GM12892 (cell line): ENCODE measurements at regions not wholly inside any gene's neighbourhood (a gene's known extent, or its start where the extent isn't known, plus 50 kb on each side); places are given as distances from the start of the nearest gene placed in this dataset.

Experiments
- DNase-seq: peaks from one replicate; pipeline ENCODE4 v3.0.0; 2011; ENCODE audit not compliant: insufficient read length
- FAIRE-seq: peaks from 2 replicates; lab custom pipeline; 2011; peaks lifted over from hg19 to GRCh38; lab: Jason Lieb, UNC
- POLR2A ChIP-seq: IDR thresholded peaks from 2 replicates; pipeline ENCODE4 v1.6.1; 2011; ENCODE audit warnings: low read depth, low read length, control low read depth
- POLR2AphosphoS5 ChIP-seq: IDR thresholded peaks from 2 replicates; pipeline ENCODE4 v1.6.1; 2011; ENCODE audit warnings: low read depth, low read length, control low read depth
- TAF1 ChIP-seq: IDR thresholded peaks from 2 replicates; pipeline ENCODE4 v1.6.1; 2011; ENCODE audit warnings: low read depth, mild to moderate bottlenecking, control low read depth, low read length, borderline replicate concordance

DNA sequence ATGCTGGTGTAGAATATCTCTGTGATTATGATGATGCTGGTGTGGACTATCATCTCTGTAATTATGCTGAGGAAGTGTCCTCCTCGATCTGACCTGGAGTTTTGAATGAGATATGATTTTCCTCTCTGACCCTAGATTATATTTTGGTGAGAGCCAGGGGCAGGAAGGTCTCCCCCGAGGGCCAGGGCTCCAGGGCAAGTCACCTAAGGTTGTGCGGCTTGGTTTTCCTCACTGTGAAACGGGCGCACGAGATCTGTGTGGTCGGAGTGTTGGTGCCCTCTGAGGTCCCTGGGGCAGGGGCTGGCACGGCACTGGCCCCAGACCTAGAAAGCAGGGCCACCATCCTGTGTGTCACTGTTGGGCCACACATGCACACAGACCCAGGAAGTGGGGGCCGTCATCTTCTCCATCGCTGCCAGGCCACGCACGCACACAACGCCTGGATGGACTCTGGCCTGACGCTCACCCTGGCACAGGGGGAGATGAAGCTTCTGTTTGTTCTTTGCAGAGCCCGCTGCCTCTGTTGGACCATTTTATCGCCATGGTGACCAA, 67.7 kb upstream of the ZNF469 start:
- DNase-seq: no peak
- FAIRE-seq: no peak
- TF ChIP-seq TAF1: no peak
- no peak for TF ChIP-seq POLR2A
- TF ChIP-seq POLR2AphosphoS5: no peak

GRCh38 chr16:88315543-88316105, 67.1 kb upstream of the ZNF469 start:
- FAIRE-seq: no peak
- no peak for TF ChIP-seq POLR2AphosphoS5
- TF ChIP-seq TAF1: no peak
- TF ChIP-seq POLR2A: no peak
- DNase-seq: no peak

DNA sequence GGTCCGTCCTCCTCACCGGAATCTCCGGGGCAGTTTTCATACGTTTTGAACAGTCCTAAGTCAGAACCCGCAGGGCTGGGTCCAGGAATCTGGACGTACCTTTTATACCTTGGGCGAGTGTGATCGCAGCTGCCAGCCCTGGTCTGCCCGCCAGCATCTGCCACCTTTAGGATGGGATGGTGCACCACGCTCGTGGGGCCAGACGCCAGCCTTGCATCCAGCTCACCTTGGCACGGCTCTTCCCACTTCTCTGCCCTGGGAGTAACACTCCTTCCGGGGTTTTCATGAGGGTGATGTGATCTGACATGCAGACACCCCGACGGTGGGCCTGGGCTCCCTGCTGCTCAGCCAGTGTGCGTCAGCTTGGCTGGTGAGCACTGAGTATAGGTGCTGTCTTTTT, 66.6 kb upstream of the ZNF469 start:
- FAIRE-seq: no peak

GRCh38 chr16:88316941-88317612, 65.7 kb upstream of the ZNF469 start:
- TF ChIP-seq POLR2A: no peak
- no peak for TF ChIP-seq POLR2AphosphoS5
- no peak for TF ChIP-seq TAF1
- DNase-seq: no peak
- no peak for FAIRE-seq

More for the DNA sequence above, 66.6 kb upstream of the ZNF469 start:
- TF ChIP-seq POLR2AphosphoS5 (no peak), POLR2A (no peak), TAF1 (no peak)
- no peak for DNase-seq

- no peak for FAIRE-seq
- no peak for DNase-seq
- TF ChIP-seq POLR2A: no peak
These were observed 65.2 kb upstream of the ZNF469 start for GRCh38 chr16:88317613-88317965.

DNA sequence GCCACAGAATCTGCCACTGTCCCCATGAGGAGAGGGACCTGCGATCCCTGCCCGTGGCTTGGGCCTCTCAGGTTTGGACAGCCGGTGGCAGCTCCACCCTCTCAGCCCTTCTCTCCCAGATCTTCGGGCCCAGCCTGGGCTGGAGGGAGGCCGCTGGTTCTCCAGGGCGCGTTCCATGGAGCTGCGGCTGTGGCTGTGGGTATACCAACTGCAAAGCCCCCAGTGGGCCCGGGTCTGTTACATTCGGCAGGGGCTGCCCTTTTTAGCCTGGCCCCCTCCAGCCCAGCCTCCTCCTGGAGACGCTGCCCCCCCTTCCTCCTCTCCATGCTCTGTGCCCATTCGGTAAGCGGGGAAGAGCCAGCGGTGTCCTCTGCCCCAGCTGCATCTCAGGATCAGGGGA, 64.7 kb upstream of the ZNF469 start:
- FAIRE-seq (no peak), DNase-seq (no peak)
- TF ChIP-seq POLR2A: no peak
- no peak for TF ChIP-seq TAF1
- no peak for TF ChIP-seq POLR2AphosphoS5

GRCh38 chr16:88318521-88318920, 64.2 kb upstream of the ZNF469 start:
- FAIRE-seq (no peak), DNase-seq (no peak)
- TF ChIP-seq TAF1 (no peak), POLR2AphosphoS5 (no peak), POLR2A (no peak)

DNA sequence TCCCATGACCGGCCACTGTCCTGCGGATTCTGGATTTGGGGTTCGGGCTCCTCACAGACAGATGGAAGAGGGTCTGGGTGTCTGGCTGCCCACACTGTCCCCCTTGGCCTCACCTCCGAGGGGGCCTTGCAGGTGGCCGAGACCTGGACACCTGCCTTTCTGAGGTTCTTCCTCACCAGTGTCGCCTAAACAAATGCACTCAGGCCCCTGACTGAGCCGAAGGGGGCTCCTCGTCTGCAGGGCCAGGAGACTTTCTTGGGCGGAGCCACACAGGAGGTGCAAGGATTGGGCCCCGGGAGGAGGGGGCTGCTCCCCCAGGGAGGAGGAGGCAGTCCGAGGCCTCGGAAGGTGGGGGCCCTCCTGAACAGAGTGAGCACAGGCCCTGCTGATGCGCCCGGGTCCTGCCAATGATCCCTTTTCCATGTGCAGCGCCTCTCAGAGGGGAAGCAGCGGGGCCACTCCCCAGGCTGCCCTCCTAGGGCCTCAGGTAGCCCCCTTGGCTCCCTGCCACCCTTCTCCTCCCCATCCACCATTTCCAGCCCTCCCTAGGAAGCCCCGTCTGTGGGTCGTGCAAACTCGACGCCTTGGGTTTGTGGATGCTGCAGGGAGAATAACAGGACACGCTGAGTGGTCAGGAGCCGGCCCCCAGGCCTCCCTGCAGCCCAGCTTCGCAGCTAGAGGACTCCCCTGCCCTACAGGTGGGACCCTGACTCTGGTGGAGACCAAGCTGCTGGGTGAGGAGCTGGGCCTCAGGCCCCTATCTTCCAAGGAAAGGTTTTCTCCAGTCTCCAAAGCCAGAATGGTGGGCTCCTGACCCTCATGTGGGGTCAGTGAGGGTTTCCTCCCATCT, 63.4 kb upstream of the ZNF469 start:
- no peak for TF ChIP-seq POLR2A
- DNase-seq: no peak
- FAIRE-seq: no peak

- no peak for TF ChIP-seq POLR2AphosphoS5
- TF ChIP-seq POLR2A: no peak
- no peak for TF ChIP-seq TAF1
- no peak for DNase-seq
- no peak for FAIRE-seq
These were observed 61.7 kb upstream of the ZNF469 start for GRCh38 chr16:88320947-88321634.

DNA sequence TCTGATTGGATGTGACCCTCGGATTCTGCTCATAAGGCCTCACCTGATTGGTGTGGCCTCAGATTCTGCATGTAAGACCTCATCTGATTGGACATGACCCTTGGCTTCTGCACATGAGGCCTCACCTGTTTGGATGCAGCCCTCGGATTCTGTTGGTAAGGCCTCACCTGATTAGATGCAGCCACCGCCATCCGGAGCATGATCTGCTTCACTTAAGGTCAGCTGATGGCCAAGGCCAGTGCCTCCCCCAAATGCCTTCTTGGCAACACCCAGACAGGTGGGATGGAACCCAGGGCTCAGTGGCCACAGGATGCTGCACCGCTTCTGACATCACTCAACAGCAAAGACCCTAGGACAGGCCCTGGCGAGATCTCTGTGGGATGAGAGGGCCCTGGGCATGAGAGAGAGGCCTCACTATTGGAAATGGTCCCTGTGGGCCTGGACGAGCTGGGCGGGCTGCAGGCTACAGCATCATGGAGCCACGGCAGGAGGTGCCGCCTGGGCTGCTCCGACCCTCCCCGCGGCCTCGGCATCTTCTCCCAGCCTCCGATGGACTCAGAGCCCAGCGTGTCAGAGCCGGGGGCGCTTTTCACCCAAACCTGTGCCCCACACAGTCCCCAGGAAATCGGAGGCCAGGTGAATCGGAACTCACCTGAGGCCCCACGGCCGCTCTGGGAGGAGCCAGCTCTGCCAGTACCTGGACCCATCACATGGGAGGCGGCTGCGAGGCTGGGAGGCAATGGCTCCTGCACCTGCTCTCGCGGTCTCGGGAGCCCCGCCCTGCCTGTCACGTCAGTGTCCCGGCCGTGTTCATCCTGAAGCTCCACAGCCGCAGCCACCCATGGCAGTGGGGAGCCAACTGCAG, 60.9 kb upstream of the ZNF469 start:
- DNase-seq: no peak
- FAIRE-seq: no peak

More for the DNA sequence above, 60.9 kb upstream of the ZNF469 start:
- TF ChIP-seq POLR2A: no peak
- no peak for TF ChIP-seq POLR2AphosphoS5
- no peak for TF ChIP-seq TAF1
